Stomach smooth muscle (tissue), 2 donors: ENCODE measurements at regions not wholly inside any gene's neighbourhood (a gene's known extent, or its start where the extent isn't known, plus 50 kb on each side); places are given as distances from the start of the nearest gene placed in this dataset.

Experiments
- H3K27ac ChIP-seq: one replicate; pipeline ENCODE4 v1.7.0; 2013; ENCODE audit warnings: mild to moderate bottlenecking, low read length, inconsistent platforms
- H3K27me3 ChIP-seq, 2 donors: one replicate each; pipeline ENCODE4 v1.7.0; 2013; ENCODE audit warnings: low read length in 2 of 2; ENCODE audit not compliant: insufficient read depth in 2 of 2, control insufficient read depth in 1 of 2
- H3K36me3 ChIP-seq, 2 donors: one replicate each; pipeline ENCODE4 v1.7.0; 2013; ENCODE audit warnings: low read length in 2 of 2; ENCODE audit not compliant: control insufficient read depth in 2 of 2, insufficient read depth in 2 of 2
- H3K4me1 ChIP-seq: one replicate; pipeline ENCODE4 v1.7.0; 2013; ENCODE audit warnings: low read length; ENCODE audit not compliant: control insufficient read depth, insufficient read depth
- H3K4me3 ChIP-seq, 2 donors: one replicate each; pipeline ENCODE4 v1.7.0; 2013; ENCODE audit warnings: low read length in 2 of 2
- H3K9ac ChIP-seq, 2 donors: one replicate each; pipeline ENCODE4 v1.7.0; 2013; ENCODE audit warnings: low read length in 2 of 2, mild to moderate bottlenecking in 1 of 2
- H3K9me3 ChIP-seq, 2 donors: one replicate each; pipeline ENCODE4 v1.7.0; 2013; ENCODE audit warnings: low read length in 2 of 2; ENCODE audit not compliant: control insufficient read depth in 2 of 2
- donor health status: healthy.
- donor health status: Pancreatic carcinoma.

- Histone ChIP-seq H3K27me3 (no peaks in the 10 kb centered on the region), H3K27ac (no peak overlapping the region), H3K4me1 (no peaks in the 10 kb centered on the region), H3K36me3 (no peaks in the 10 kb centered on the region), H3K9ac (no peak overlapping the region), H3K4me3 (no peak overlapping the region), H3K9me3 (no peaks in the 10 kb centered on the region)
Measured at GRCh38 chr5:58330781-58331180, 129.1 kb downstream of the PLK2 start.

GRCh38 chr5:58327289-58327688 is 132.6 kb downstream of the PLK2 start:
- no peak overlapping the region for H3K9ac ChIP-seq
- no peak overlapping the region for H3K27ac ChIP-seq
- no peaks in the 10 kb centered on the region for H3K36me3 ChIP-seq
- H3K4me1 ChIP-seq = no peaks in the 10 kb centered on the region
- no peaks in the 10 kb centered on the region for H3K9me3 ChIP-seq
- H3K4me3 ChIP-seq = no peak overlapping the region
- H3K27me3 ChIP-seq = no peaks in the 10 kb centered on the region

- Histone ChIP-seq H3K4me1 (no peaks in the 10 kb centered on the region), H3K4me3 (no peak overlapping the region), H3K9ac (no peak overlapping the region), H3K9me3 (no peaks in the 10 kb centered on the region), H3K27me3 (no peaks in the 10 kb centered on the region), H3K27ac (no peak overlapping the region), H3K36me3 (no peaks in the 10 kb centered on the region)
Measured at GRCh38 chr5:58326022-58326421, 133.9 kb downstream of the PLK2 start.

- Histone ChIP-seq H3K27me3 (no peaks in the 10 kb centered on the region), H3K9ac (no peak overlapping the region), H3K36me3 (no peaks in the 10 kb centered on the region), H3K9me3 (no peaks in the 10 kb centered on the region), H3K27ac (no peak overlapping the region), H3K4me1 (no peaks in the 10 kb centered on the region), H3K4me3 (no peak overlapping the region)
Measured at GRCh38 chr5:58322453-58322852, 137.4 kb downstream of the PLK2 start.

DNA sequence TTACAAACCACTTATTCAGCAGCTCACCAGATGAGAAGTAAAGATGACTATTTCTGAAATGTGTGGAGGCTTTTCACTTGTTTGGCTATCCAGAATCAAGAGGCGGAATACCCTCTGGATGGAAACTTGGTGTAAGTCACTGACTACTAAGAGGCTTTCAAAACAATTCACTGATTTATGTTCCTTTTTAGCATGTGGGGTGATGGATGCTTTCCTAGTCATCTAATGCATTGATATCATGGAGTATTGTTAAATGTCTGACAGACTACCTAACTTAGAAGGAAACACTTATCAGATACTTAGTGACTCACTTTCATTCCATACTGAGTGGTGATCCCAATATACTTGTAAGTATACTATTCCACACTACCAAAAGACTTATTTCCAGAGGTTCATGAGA is 141.4 kb downstream of the PLK2 start:
- H3K9ac ChIP-seq = no peak overlapping the region
- no peaks in the 10 kb centered on the region for H3K9me3 ChIP-seq
- no peaks in the 10 kb centered on the region for H3K4me1 ChIP-seq
- H3K36me3 ChIP-seq = no peaks in the 10 kb centered on the region
- H3K27me3 ChIP-seq = no peaks in the 10 kb centered on the region
- H3K27ac ChIP-seq = no peak overlapping the region
- no peak overlapping the region for H3K4me3 ChIP-seq

- Histone ChIP-seq H3K36me3 (no peaks in the 10 kb centered on the region), H3K4me1 (no peaks in the 10 kb centered on the region), H3K9ac (no peak overlapping the region), H3K9me3 (no peaks in the 10 kb centered on the region), H3K27ac (no peak overlapping the region), H3K27me3 (no peaks in the 10 kb centered on the region), H3K4me3 (no peak overlapping the region)
Measured at GRCh38 chr5:58317808-58318207, 142.1 kb downstream of the PLK2 start.

- Histone ChIP-seq H3K4me3 (no peak overlapping the region), H3K9ac (no peak overlapping the region), H3K36me3 (no peaks in the 10 kb centered on the region), H3K4me1 (no peaks in the 10 kb centered on the region), H3K9me3 (no peaks in the 10 kb centered on the region), H3K27me3 (no peaks in the 10 kb centered on the region), H3K27ac (no peak overlapping the region)
Measured at GRCh38 chr5:58317009-58317408, 142.9 kb downstream of the PLK2 start.

DNA sequence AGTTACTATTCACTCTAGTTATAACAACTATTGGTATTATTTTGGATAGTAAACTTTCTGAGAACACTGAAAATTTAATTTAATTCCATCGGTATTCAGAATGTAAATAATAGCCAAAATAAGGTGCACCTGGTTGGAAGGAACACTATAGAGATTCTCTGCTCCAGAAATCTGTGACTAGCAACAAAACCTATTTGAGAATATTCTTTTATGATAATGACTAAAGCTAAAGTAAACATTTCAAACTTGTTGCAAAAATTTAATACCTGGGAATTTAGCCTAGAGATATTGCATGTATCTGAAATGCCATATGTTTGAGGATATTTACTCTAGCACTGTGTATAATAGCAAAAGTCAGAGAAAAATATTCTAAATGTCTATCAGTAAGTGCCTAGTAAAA is 144.1 kb downstream of the PLK2 start:
- Histone ChIP-seq H3K9ac (no peak overlapping the region), H3K27ac (no peak overlapping the region), H3K9me3 (no peaks in the 10 kb centered on the region)

DNA sequence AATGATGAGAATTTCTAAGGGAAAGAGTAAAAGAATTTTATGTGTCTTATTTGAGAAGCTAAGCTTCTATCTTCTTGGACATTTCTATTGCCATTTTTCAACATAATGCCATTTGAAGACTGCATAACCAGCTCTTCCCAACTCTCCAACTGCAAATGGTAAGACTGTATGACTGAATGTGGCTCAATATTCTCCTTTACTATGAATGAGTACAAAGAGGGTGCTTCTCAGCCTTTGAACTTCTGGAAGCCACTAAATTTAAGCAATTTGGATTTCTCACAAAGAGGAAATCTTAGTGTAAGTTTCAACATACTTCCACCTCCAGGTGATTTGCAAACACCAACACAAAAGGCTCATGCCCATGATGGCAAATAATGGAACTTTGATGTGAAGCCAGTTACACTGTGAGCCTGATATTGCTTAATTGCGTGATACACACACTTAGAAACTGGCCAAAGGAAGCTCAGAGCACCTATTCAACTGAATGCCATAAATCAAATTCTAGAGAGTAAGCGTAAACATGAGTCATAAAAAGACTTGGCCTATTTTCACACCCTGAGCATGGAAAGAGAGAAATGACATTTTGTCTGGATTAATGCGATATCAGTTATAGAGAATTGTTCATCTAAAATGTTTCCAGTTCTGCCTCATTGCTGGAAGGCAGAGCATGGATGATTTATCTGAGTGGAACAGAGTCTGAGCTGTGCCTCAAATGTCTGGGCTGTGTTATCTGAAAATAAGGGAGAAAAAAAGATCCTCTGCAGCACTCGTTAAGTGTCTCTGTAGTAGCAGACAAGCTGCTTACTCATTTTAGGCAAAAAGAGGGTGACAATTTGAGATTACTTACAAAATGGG is 145.3 kb downstream of the PLK2 start:
- Histone ChIP-seq H3K4me1 (no peaks in the 10 kb centered on the region), H3K27me3 (no peaks in the 10 kb centered on the region), H3K36me3 (no peaks in the 10 kb centered on the region), H3K9me3 (no peaks in the 10 kb centered on the region), H3K9ac (no peak overlapping the region), H3K4me3 (no peak overlapping the region), H3K27ac (no peak overlapping the region)

More for the DNA sequence above, 144.1 kb downstream of the PLK2 start:
- Histone ChIP-seq H3K27me3 (no peaks in the 10 kb centered on the region), H3K4me1 (no peaks in the 10 kb centered on the region), H3K4me3 (no peak overlapping the region), H3K36me3 (no peaks in the 10 kb centered on the region)

GRCh38 chr5:58312299-58312698 is 147.6 kb downstream of the PLK2 start:
- no peaks in the 10 kb centered on the region for H3K27me3 ChIP-seq
- no peaks in the 10 kb centered on the region for H3K4me1 ChIP-seq
- H3K36me3 ChIP-seq = no peaks in the 10 kb centered on the region
- no peak overlapping the region for H3K27ac ChIP-seq
- H3K9ac ChIP-seq = no peak overlapping the region
- no peak overlapping the region for H3K4me3 ChIP-seq
- H3K9me3 ChIP-seq = no peaks in the 10 kb centered on the region

GRCh38 chr5:58311526-58311925 is 148.4 kb downstream of the PLK2 start:
- Histone ChIP-seq H3K27me3 (no peaks in the 10 kb centered on the region), H3K9ac (no peak overlapping the region), H3K27ac (no peak overlapping the region), H3K36me3 (no peaks in the 10 kb centered on the region), H3K4me1 (no peaks in the 10 kb centered on the region), H3K9me3 (no peaks in the 10 kb centered on the region), H3K4me3 (no peak overlapping the region)
